K562 (cell line): ENCODE measurements at regions not wholly inside any gene's neighbourhood (a gene's known extent, or its start where the extent isn't known, plus 50 kb on each side); places are given as distances from the start of the nearest gene placed in this dataset.

Experiments
- ATAC-seq: fragments of 200-7000 bp; cut with Tn5 transposase; 3 replicates; pipeline ENCODE4 v1.9.1; 2020; ENCODE audit warnings: moderate library complexity
- BruUV-seq: library from RNA; stranded (reverse); fragments of 400-500 nt; replicated peaks from 2 replicates; lab custom pipeline; 2021; lab: Mats Ljungman, UMichigan
- CTCF ChIA-PET: fragments of 300-600 bp; formaldehyde crosslinking; extraction: SDS; loops from one replicate; lab custom pipeline; 2021; ENCODE audit warnings: low intra/inter-chr PET ratio; lab: Yijun Ruan, JAX
- POLR2A ChIA-PET: fragments of 300-600, 350-650 bp; sonication (Branson Sonifier 250); formaldehyde crosslinking; extraction: SDS; loops from one replicate; lab custom pipeline; 2021; ENCODE audit warnings: antibody characterized with exemption, inconsistent platforms; lab: Yijun Ruan, JAX
- DNase-seq, 4 experiments: peaks; one replicate each; pipeline versions ENCODE4 v3.0.0 to v3.0.0-alpha.2; 2011 to 2018; ENCODE audit warnings: low spot score in 3 of 4, mixed read lengths in 3 of 4; ENCODE audit errors: extremely low read depth in 1 of 4
- FAIRE-seq: peaks from 2 replicates; lab custom pipeline; 2011; peaks lifted over from hg19 to GRCh38; lab: Jason Lieb, UNC
- H2AFZ ChIP-seq: 2 replicates; pipeline ENCODE4 v1.6.0; 2011; ENCODE audit warnings: low read depth, low read length, control low read depth, inconsistent platforms
- H3K27ac ChIP-seq: fragments of 200-600 bp; 3 replicates; pipeline ENCODE4 v1.8.0; 2011; ENCODE audit warnings: low read depth, mild to moderate bottlenecking, control low read depth, inconsistent platforms, low read length, moderate library complexity, mixed read lengths; ENCODE audit errors: extremely low read depth
- H3K27me3 ChIP-seq, 2 experiments: fragments of 300-600 bp in 1 of 2; 2 replicates in 1 of 2; 3 replicates in 1 of 2; pipeline versions ENCODE4 v1.6.0 to v1.8.0; 2011; ENCODE audit warnings: inconsistent platforms in 2 of 2, low read length in 2 of 2, mild to moderate bottlenecking in 1 of 2, mixed read lengths in 1 of 2, moderate library complexity in 1 of 2; ENCODE audit not compliant: control insufficient read depth in 2 of 2, insufficient read depth in 2 of 2
- H3K36me3 ChIP-seq: fragments of 300-600 bp; 3 replicates; pipeline ENCODE4 v1.8.0; 2011; ENCODE audit warnings: mild to moderate bottlenecking, low read length, inconsistent platforms; ENCODE audit not compliant: control insufficient read depth, insufficient read depth
- H3K4me1 ChIP-seq, 2 experiments: fragments of 200-600 bp in 1 of 2; replicated peaks in 1 of 2; 2 replicates in 1 of 2; 3 replicates in 1 of 2; pipeline versions ENCODE4 v1.5.1 to v1.8.0; 2011; ENCODE audit warnings: inconsistent platforms in 2 of 2, low read length in 2 of 2, mild to moderate bottlenecking in 1 of 2, mixed read lengths in 1 of 2, moderate library complexity in 1 of 2; ENCODE audit not compliant: control insufficient read depth in 2 of 2, insufficient read depth in 2 of 2
- H3K4me2 ChIP-seq: 2 replicates; pipeline ENCODE4 v1.6.1; 2011; ENCODE audit warnings: low read length, control low read depth, inconsistent platforms, mixed read lengths; ENCODE audit not compliant: insufficient read depth
- H3K4me3 ChIP-seq: fragments of 200-600 bp; sonication (generic), shearing (Covaris generic); 2 replicates; pipeline ENCODE4 v1.5.1; 2016; ENCODE audit warnings: control low read depth, inconsistent platforms
- H3K79me2 ChIP-seq: fragments of 200-600 bp; 3 replicates; pipeline ENCODE4 v1.8.0; 2011; ENCODE audit warnings: low read length, inconsistent platforms; ENCODE audit not compliant: control insufficient read depth, insufficient read depth
- H3K9ac ChIP-seq, 2 experiments: 2 replicates each; pipeline versions ENCODE4 v1.6.0 to v1.6.1; 2011; ENCODE audit warnings: low read depth in 2 of 2, low read length in 2 of 2, control low read depth in 1 of 2, inconsistent platforms in 1 of 2, mild to moderate bottlenecking in 1 of 2, mixed read lengths in 1 of 2; ENCODE audit not compliant: insufficient read depth in 1 of 2
- H3K9me1 ChIP-seq: one replicate; pipeline ENCODE4 v1.6.0; 2011; ENCODE audit warnings: inconsistent platforms, mild to moderate bottlenecking, low read length, moderate library complexity; ENCODE audit not compliant: control insufficient read depth, insufficient read depth
- H3K9me3 ChIP-seq: replicated peaks from 2 replicates; pipeline ENCODE4 v1.5.1; 2011; ENCODE audit warnings: low read depth, low read length, inconsistent platforms; ENCODE audit not compliant: control insufficient read depth, insufficient read depth
- H4K20me1 ChIP-seq: replicated peaks from 2 replicates; pipeline ENCODE4 v1.6.1; 2011; ENCODE audit warnings: low read length, inconsistent platforms, mixed read lengths; ENCODE audit not compliant: control insufficient read depth, insufficient read depth
- ELF1 ChIP-seq: fragments of 200-800 bp; sonication (Bioruptor generic); IDR thresholded peaks from 2 replicates; pipeline ENCODE4 v1.6.1; 2016; ENCODE audit warnings: missing genetic modification characterization, missing compliant biosample characterization
- ELF4 ChIP-seq: fragments of 450-650 bp; formaldehyde crosslinking; IDR thresholded peaks from 2 replicates; pipeline ENCODE4 v1.4.0; 2022; ENCODE audit warnings: missing genetic modification characterization
- NELFE ChIP-seq: IDR thresholded peaks from 2 replicates; pipeline ENCODE4 v1.6.1; 2011; ENCODE audit warnings: mild to moderate bottlenecking; ENCODE audit not compliant: insufficient read depth, insufficient read length
- ZNF274 ChIP-seq: IDR thresholded peaks from 2 replicates; pipeline ENCODE4 v1.6.1; 2011; ENCODE audit warnings: low read depth, mild to moderate bottlenecking, low read length, moderate library complexity, borderline replicate concordance
- WGBS: fragments of 100-300 bp; shearing (Covaris generic); methylation state at CpG from one replicate; pipeline ENCODE4 v1.1.6; 2016; ENCODE audit warnings: low coverage, mixed read lengths; ENCODE audit not compliant: insufficient coverage; ENCODE audit errors: missing lambda C conversion rate; 5-methylcytosine and 5-hydroxymethylcytosine counted together
- in situ Hi-C: fragments of 300-500 bp; cut with MboI; formaldehyde crosslinking; loops from 4 replicates; pipeline ENCODE4 v1.15.0; 2018; ENCODE audit warnings: inconsistent platforms, mixed read lengths
- intact Hi-C: fragments of 100-400 bp; cut with micrococcal nuclease; formaldehyde crosslinking; loops from 2 replicates; pipeline ENCODE4 v1.14.2; 2022
- TF ChIP-seq, protein P1 (sequence below): fragments of 250-450 bp; sonication (Bioruptor Pico); IDR thresholded peaks from 2 replicates; pipeline ENCODE4 v1.8.0; 2022; ENCODE audit warnings: inconsistent platforms
- TF ChIP-seq, protein P2 (sequence below): sonication (generic); formaldehyde crosslinking; IDR thresholded peaks from 2 replicates; pipeline ENCODE4 v1.8.0; 2022; ENCODE audit warnings: mild to moderate bottlenecking, missing genetic modification reagents

DNA sequence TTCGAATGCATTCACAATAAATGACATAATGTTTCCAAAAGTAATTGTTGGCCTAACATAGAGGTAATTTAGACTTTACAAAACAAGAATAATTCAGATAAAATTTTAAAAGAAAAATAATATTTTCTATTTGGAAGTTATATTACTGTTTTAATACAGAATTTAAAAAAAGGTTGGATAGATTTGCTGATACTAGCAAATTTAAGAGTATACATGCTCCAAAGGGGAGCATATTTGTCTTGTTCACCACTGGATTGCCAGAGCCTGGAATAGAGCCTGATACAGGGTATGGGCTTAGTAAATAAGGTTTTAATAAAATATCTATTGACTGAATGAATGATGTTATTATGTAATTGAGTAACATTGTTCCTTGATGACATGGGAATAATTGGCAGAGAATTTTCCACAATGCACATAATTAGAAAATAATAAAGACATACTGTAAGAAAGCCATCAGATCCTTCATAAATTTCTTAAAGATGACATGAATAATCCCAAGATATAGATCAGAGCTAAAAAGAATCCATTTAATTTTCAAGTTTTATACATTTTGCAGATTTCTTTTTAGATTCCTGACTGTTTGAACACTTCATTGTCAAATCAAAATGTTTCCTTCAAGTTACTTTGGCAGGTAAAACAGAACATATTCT lies 305.3 kb downstream of the SLC6A15 start (continued):
- TF ChIP-seq, protein P1, sequence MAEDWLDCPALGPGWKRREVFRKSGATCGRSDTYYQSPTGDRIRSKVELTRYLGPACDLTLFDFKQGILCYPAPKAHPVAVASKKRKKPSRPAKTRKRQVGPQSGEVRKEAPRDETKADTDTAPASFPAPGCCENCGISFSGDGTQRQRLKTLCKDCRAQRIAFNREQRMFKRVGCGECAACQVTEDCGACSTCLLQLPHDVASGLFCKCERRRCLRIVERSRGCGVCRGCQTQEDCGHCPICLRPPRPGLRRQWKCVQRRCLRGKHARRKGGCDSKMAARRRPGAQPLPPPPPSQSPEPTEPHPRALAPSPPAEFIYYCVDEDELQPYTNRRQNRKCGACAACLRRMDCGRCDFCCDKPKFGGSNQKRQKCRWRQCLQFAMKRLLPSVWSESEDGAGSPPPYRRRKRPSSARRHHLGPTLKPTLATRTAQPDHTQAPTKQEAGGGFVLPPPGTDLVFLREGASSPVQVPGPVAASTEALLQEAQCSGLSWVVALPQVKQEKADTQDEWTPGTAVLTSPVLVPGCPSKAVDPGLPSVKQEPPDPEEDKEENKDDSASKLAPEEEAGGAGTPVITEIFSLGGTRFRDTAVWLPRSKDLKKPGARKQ: no peak
- TF ChIP-seq NELFE (no peak), ZNF274 (no peak), ELF4 (no peak)
- TF ChIP-seq, protein P2, sequence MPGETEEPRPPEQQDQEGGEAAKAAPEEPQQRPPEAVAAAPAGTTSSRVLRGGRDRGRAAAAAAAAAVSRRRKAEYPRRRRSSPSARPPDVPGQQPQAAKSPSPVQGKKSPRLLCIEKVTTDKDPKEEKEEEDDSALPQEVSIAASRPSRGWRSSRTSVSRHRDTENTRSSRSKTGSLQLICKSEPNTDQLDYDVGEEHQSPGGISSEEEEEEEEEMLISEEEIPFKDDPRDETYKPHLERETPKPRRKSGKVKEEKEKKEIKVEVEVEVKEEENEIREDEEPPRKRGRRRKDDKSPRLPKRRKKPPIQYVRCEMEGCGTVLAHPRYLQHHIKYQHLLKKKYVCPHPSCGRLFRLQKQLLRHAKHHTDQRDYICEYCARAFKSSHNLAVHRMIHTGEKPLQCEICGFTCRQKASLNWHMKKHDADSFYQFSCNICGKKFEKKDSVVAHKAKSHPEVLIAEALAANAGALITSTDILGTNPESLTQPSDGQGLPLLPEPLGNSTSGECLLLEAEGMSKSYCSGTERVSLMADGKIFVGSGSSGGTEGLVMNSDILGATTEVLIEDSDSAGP (CRISPR knock-in tag): no peak
- TF ChIP-seq, all 486 proteins: peak for 0

DNA sequence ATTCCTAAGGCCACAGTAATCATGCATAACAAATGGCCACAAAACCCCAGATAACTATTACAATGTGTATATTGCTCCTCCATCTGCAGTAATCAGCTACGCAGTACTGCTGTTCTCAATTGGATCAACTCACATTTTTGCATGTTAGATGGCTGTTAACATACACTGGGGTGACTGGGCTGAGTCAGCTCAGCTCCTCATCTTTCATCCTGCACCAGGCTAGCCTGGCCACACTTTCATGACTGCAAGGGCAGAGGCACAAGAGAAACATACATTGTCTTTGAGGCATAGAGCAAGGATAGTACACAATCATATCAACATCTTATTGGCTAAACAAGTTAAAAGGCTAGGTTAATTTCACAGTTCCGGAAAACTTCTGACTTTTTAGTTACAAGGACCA lies 306.6 kb downstream of the SLC6A15 start:
- H3K9ac ChIP-seq: no peak overlapping the region
- BruUV-seq: no TSS peak
- H3K27ac ChIP-seq: no peak overlapping the region
- H3K4me2 ChIP-seq: no peak overlapping the region
- no peak for ATAC-seq
- in situ Hi-C loops: no loop called here
- H2AFZ ChIP-seq: no peak overlapping the region
- H3K36me3 ChIP-seq: no peaks in the 10 kb centered on the region
- no peaks in the 10 kb centered on the region for H3K9me1 ChIP-seq
- TF ChIP-seq ELF1 (tag): no peak
- intact Hi-C loops: no loop called here
- H3K79me2 ChIP-seq: no peaks in the 10 kb centered on the region
- POLR2A ChIA-PET: no interaction called here
- no peak for FAIRE-seq
- no peaks in the 10 kb centered on the region for H4K20me1 ChIP-seq
- WGBS: 0% methylated on average over 2 of the region's 2 CpGs
- H3K27me3 ChIP-seq: no peaks in the 10 kb centered on the region
- CTCF ChIA-PET: no interaction called here
- no peak overlapping the region for H3K4me3 ChIP-seq
- no peaks in the 10 kb centered on the region for H3K4me1 ChIP-seq
- H3K9me3 ChIP-seq: peaks cover 2% of the 10 kb centered on the region; the same call in 1 of the 2 replicates
- no peak for DNase-seq
